ENCODE measurements at regions not wholly inside any gene's neighbourhood (a gene's known extent, or its start where the extent isn't known, plus 50 kb on each side); places are given as distances from the start of the nearest gene placed in this dataset.

GRCh38 chr2:129164220-129164949 is 815.1 kb upstream of the RAB6C start:
- Histone ChIP-seq H3K9me3 (ENCODE audit: insufficient read depth, low read depth, low read length) (no peaks in the 10 kb centered on the region), H3K27ac (ENCODE audit: low read length) (no peak overlapping the region), H3K4me1 (ENCODE audit: insufficient read depth, low read length) (no peaks in the 10 kb centered on the region), H3K4me3 (ENCODE audit: low read length) (no peak overlapping the region), H3K9ac (ENCODE audit: low read depth, low read length) (no peak overlapping the region), H3K27me3 (ENCODE audit: insufficient read depth, low read length) (no peaks in the 10 kb centered on the region), H3K36me3 (ENCODE audit: insufficient read depth, low read depth, low read length) (no peaks in the 10 kb centered on the region)

DNA sequence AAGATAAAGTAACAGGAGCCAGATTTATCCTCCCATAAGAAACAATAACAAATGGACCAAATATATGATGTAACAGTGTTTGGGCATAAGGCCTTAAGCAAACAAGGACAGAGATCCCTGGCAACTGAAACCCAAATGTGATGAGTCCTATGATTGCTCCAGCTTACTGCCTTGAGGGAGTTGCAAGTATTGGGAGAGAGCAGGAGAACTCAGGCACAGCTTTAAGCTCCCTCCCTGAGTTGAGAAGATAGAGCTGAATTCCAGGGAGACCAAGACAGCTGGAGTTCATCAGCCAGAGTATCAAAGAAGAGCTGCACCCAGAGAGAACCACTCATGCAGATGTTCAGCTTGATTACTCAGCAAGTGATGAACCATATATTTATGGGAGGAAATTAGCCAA is 814.5 kb upstream of the RAB6C start:
- no peaks in the 10 kb centered on the region for H3K9me3 ChIP-seq (ENCODE audit: insufficient read depth, low read depth, low read length)
- no peak overlapping the region for H3K27ac ChIP-seq (ENCODE audit: low read length)
- H3K27me3 ChIP-seq (ENCODE audit: insufficient read depth, low read length) = no peaks in the 10 kb centered on the region
- H3K4me1 ChIP-seq (ENCODE audit: insufficient read depth, low read length) = no peaks in the 10 kb centered on the region
- no peak overlapping the region for H3K9ac ChIP-seq (ENCODE audit: low read depth, low read length)
- no peaks in the 10 kb centered on the region for H3K36me3 ChIP-seq (ENCODE audit: insufficient read depth, low read depth, low read length)
- H3K4me3 ChIP-seq (ENCODE audit: low read length) = no peak overlapping the region

DNA sequence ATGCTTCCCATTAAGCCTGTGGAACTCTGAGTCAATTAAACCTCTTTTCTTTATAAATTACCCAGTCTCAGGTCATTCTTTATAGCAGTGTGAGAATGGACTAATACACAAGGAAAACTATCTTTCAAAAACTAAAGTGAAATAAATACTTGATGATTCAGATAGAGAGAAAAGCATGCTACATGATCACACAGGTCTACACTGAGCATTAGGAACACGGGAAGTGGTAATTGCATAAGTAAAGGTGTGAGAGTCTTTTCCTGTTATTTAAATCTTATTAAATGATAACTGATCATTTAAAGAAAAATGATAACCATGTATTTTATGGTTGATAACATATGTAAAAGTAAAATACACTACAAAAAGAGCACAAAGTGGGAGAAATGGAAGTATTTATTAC is 812.0 kb upstream of the RAB6C start:
- no peaks in the 10 kb centered on the region for H3K36me3 ChIP-seq (ENCODE audit: insufficient read depth, low read depth, low read length)
- no peak overlapping the region for H3K27ac ChIP-seq (ENCODE audit: low read length)
- no peak overlapping the region for H3K9ac ChIP-seq (ENCODE audit: low read depth, low read length)
- no peaks in the 10 kb centered on the region for H3K27me3 ChIP-seq (ENCODE audit: insufficient read depth, low read length)
- H3K4me1 ChIP-seq (ENCODE audit: insufficient read depth, low read length) = no peaks in the 10 kb centered on the region
- H3K9me3 ChIP-seq (ENCODE audit: insufficient read depth, low read depth, low read length) = no peaks in the 10 kb centered on the region
- H3K4me3 ChIP-seq (ENCODE audit: low read length) = no peak overlapping the region

DNA sequence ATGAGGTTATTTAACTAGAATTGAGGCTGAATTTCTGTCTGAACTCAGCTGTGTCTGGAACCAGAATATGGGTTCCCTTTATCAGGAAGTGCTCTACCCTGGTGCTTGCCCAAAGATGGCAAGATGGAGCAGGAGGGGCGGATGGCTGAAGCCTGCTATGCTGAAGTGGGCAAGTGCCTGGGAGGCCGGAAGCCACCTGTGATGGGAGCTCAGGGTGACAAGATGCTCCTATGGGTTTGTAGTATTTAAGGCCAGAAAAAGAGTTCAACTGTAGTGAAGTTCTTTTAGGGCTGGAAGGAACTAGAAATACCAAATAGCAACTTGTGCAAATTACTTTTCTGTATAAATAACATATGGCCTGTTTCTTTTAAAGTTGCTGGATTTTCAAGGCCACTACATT is 808.9 kb upstream of the RAB6C start:
- Histone ChIP-seq H3K27me3 (ENCODE audit: insufficient read depth, low read length) (no peaks in the 10 kb centered on the region), H3K4me3 (ENCODE audit: low read length) (no peak overlapping the region), H3K9me3 (ENCODE audit: insufficient read depth, low read depth, low read length) (no peaks in the 10 kb centered on the region), H3K36me3 (ENCODE audit: insufficient read depth, low read depth, low read length) (no peaks in the 10 kb centered on the region), H3K4me1 (ENCODE audit: insufficient read depth, low read length) (peaks cover 7% of the 10 kb centered on the region; the same call in 1 of the 2 replicates), H3K9ac (ENCODE audit: low read depth, low read length) (no peak overlapping the region), H3K27ac (ENCODE audit: low read length) (no peak overlapping the region)

DNA sequence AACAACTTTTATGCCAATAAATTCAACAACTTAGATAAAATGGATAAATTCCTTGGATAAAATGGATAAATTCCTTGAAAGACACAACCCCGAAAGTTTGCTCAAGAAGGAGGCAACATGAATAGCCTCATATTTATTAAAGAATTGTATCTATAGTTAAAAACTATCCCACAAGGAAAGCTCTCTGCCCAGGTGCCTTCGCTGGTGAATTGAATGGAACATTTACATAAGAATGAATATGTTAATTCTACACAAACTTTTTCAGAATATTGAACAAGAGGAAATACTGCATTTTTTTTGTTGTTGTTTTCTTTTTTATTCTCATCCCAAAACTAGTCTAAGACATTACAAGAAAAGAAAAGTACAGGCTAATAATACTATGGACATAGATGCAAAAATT is 805.3 kb upstream of the RAB6C start:
- H3K4me1 ChIP-seq (ENCODE audit: insufficient read depth, low read length) = peaks cover 7% of the 10 kb centered on the region; the same call in 1 of the 2 replicates
- no peak overlapping the region for H3K27ac ChIP-seq (ENCODE audit: low read length)

DNA sequence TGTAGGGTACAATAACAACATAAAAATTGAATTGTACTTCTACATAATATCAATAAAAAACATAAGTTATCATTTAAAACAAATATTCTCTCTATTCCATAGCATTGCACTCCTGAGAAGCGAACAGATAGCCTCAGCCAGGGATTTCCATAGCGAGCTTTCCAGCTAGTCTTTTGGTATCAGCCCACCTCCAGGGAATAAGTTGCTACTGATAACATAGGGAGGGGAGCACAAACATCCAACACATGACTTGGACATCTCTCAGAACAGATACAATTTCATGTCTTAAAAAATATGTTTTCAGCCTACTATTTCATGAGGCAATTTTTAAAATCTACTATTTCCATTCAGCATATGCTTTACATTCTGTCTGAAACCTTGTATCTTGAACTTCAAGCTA is 804.4 kb upstream of the RAB6C start:
- H3K9me3 ChIP-seq (ENCODE audit: insufficient read depth, low read depth, low read length) = no peaks in the 10 kb centered on the region
- no peak overlapping the region for H3K27ac ChIP-seq (ENCODE audit: low read length)
- no peaks in the 10 kb centered on the region for H3K27me3 ChIP-seq (ENCODE audit: insufficient read depth, low read length)
- H3K4me1 ChIP-seq (ENCODE audit: insufficient read depth, low read length) = peaks cover 7% of the 10 kb centered on the region; the same call in 1 of the 2 replicates
- H3K4me3 ChIP-seq (ENCODE audit: low read length) = no peak overlapping the region
- H3K36me3 ChIP-seq (ENCODE audit: insufficient read depth, low read depth, low read length) = no peaks in the 10 kb centered on the region
- no peak overlapping the region for H3K9ac ChIP-seq (ENCODE audit: low read depth, low read length)

More for the DNA sequence above, 805.3 kb upstream of the RAB6C start:
- no peak overlapping the region for H3K4me3 ChIP-seq (ENCODE audit: low read length)
- H3K9ac ChIP-seq (ENCODE audit: low read depth, low read length) = no peak overlapping the region
- H3K27me3 ChIP-seq (ENCODE audit: insufficient read depth, low read length) = no peaks in the 10 kb centered on the region
- no peaks in the 10 kb centered on the region for H3K36me3 ChIP-seq (ENCODE audit: insufficient read depth, low read depth, low read length)
- H3K9me3 ChIP-seq (ENCODE audit: insufficient read depth, low read depth, low read length) = no peaks in the 10 kb centered on the region

DNA sequence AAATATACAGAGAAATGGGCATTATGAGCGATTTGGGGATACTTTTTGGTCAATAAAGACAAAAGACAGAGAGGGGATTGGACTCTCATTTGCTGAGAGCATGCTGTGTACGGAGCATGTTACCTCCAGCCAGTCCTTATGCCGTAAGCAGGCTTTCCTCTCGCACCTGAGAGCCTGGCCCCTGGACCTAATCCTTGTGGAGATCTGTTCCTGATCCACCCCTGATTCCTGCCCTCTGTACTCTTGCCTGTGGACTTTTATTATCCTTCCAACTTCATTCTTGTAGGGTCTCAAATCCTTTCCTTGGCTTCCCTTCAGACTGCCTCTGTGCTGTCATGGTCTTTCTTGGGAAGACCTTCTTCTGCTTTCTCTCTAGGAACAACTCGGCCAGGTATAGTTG is 803.1 kb upstream of the RAB6C start:
- no peaks in the 10 kb centered on the region for H3K27me3 ChIP-seq (ENCODE audit: insufficient read depth, low read length)
- H3K27ac ChIP-seq (ENCODE audit: low read length) = no peak overlapping the region
- no peaks in the 10 kb centered on the region for H3K36me3 ChIP-seq (ENCODE audit: insufficient read depth, low read depth, low read length)
- no peaks in the 10 kb centered on the region for H3K9me3 ChIP-seq (ENCODE audit: insufficient read depth, low read depth, low read length)
- H3K4me3 ChIP-seq (ENCODE audit: low read length) = no peak overlapping the region
- H3K9ac ChIP-seq (ENCODE audit: low read depth, low read length) = no peak overlapping the region
- peaks cover 7% of the 10 kb centered on the region; the same call in 1 of the 2 replicates for H3K4me1 ChIP-seq (ENCODE audit: insufficient read depth, low read length)

DNA sequence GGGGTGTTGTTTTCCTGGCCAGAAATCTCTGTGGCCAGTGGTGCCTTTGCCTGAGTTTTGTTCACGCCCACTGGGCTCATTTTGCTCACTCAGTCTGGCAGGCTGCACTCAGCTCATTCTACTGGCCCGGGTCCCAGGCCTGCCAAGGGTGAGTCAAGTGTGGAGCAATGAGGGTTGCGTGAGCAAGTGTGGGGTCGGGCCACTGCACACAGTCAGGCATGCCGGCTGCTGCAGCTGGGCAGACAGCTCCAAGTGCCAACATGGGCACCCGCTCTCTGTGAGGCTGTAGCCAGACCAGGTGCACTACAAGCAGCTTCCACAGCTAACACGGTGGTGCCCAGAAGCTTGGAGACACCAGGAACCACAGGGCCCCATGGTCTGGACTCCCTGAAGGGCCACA is 801.1 kb upstream of the RAB6C start:
- H3K36me3 ChIP-seq (ENCODE audit: insufficient read depth, low read depth, low read length) = no peaks in the 10 kb centered on the region
- H3K27me3 ChIP-seq (ENCODE audit: insufficient read depth, low read length) = no peaks in the 10 kb centered on the region
- no peak overlapping the region for H3K27ac ChIP-seq (ENCODE audit: low read length)
- no peak overlapping the region for H3K4me3 ChIP-seq (ENCODE audit: low read length)
- H3K4me1 ChIP-seq (ENCODE audit: insufficient read depth, low read length) = peaks cover 7% of the 10 kb centered on the region; the same call in 1 of the 2 replicates
- no peak overlapping the region for H3K9ac ChIP-seq (ENCODE audit: low read depth, low read length)
- H3K9me3 ChIP-seq (ENCODE audit: insufficient read depth, low read depth, low read length) = no peaks in the 10 kb centered on the region

- no peaks in the 10 kb centered on the region for H3K36me3 ChIP-seq (ENCODE audit: insufficient read depth, low read depth, low read length)
- no peaks in the 10 kb centered on the region for H3K9me3 ChIP-seq (ENCODE audit: insufficient read depth, low read depth, low read length)
- H3K4me3 ChIP-seq (ENCODE audit: low read length) = no peak overlapping the region
- H3K4me1 ChIP-seq (ENCODE audit: insufficient read depth, low read length) = peaks cover 3% of the 10 kb centered on the region; the same call in 1 of the 2 replicates
- H3K9ac ChIP-seq (ENCODE audit: low read depth, low read length) = no peak overlapping the region
- H3K27me3 ChIP-seq (ENCODE audit: insufficient read depth, low read length) = no peaks in the 10 kb centered on the region
- H3K27ac ChIP-seq (ENCODE audit: low read length) = no peak overlapping the region
Observed at GRCh38 chr2:129179199-129179598, 800.3 kb upstream of the RAB6C start.

DNA sequence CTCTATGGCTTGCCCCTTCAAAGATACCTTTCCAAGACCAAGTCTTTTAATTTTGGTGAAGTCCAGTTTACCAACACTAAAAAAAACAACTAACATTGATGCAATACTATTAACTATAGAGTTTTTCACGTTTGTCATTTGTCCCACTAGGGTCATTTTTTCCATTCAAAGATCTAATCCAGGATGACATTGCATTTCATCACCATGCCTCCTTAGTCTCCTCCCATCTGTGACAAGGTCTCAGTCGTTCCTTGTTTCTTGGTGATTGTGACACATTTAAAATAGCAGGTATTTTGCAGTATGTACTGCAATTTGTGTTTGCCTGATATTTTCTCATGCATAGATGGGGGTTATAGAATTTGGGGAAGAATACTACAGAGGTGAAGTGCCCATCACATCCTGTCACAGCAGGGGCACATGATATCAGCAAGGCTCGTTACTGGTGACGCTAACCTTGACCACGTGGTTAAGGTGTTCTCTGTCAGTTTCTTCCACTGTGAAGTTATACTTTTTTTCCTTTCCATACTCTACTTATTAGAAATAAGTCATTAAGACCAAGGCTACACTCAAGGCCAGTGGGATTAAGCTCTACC is 799.2 kb upstream of the RAB6C start:
- no peaks in the 10 kb centered on the region for H3K9me3 ChIP-seq (ENCODE audit: insufficient read depth, low read depth, low read length)
- no peak overlapping the region for H3K9ac ChIP-seq (ENCODE audit: low read depth, low read length)
- no peak overlapping the region for H3K27ac ChIP-seq (ENCODE audit: low read length)
- no peaks in the 10 kb centered on the region for H3K27me3 ChIP-seq (ENCODE audit: insufficient read depth, low read length)
- H3K36me3 ChIP-seq (ENCODE audit: insufficient read depth, low read depth, low read length) = no peaks in the 10 kb centered on the region
- no peaks in the 10 kb centered on the region for H3K4me1 ChIP-seq (ENCODE audit: insufficient read depth, low read length)
- no peak overlapping the region for H3K4me3 ChIP-seq (ENCODE audit: low read length)

- Histone ChIP-seq H3K27ac (ENCODE audit: low read length) (no peak overlapping the region), H3K27me3 (ENCODE audit: insufficient read depth, low read length) (no peaks in the 10 kb centered on the region), H3K4me3 (ENCODE audit: low read length) (no peak overlapping the region), H3K4me1 (ENCODE audit: insufficient read depth, low read length) (no peaks in the 10 kb centered on the region), H3K9ac (ENCODE audit: low read depth, low read length) (no peak overlapping the region), H3K36me3 (ENCODE audit: insufficient read depth, low read depth, low read length) (no peaks in the 10 kb centered on the region), H3K9me3 (ENCODE audit: insufficient read depth, low read depth, low read length) (no peaks in the 10 kb centered on the region)
Observed at GRCh38 chr2:129181433-129181832, 798.0 kb upstream of the RAB6C start.

DNA sequence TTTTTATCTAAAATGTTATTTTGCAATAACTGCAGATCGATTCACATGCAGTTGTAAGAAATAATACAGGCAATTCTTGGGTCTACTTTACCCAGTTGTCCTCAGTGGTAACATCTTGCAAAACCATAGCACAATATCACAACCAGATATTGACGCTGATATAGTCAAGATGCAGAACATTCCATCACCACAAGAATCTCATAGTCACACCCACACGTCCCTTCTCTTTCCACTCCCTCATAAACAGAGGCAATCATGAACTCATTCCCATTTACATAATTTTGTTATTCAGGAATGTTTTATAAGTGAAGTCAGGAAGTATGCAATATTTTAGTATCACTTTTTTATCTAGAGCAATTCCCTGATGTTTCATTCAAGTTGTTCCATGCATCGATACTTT is 797.5 kb upstream of the RAB6C start:
- no peak overlapping the region for H3K27ac ChIP-seq (ENCODE audit: low read length)
- no peak overlapping the region for H3K4me3 ChIP-seq (ENCODE audit: low read length)
- no peaks in the 10 kb centered on the region for H3K4me1 ChIP-seq (ENCODE audit: insufficient read depth, low read length)
- H3K36me3 ChIP-seq (ENCODE audit: insufficient read depth, low read depth, low read length) = no peaks in the 10 kb centered on the region
- H3K27me3 ChIP-seq (ENCODE audit: insufficient read depth, low read length) = no peaks in the 10 kb centered on the region
- H3K9me3 ChIP-seq (ENCODE audit: insufficient read depth, low read depth, low read length) = no peaks in the 10 kb centered on the region
- no peak overlapping the region for H3K9ac ChIP-seq (ENCODE audit: low read depth, low read length)
